ENCODE measurements at regions not wholly inside any gene's neighbourhood (a gene's known extent, or its start where the extent isn't known, plus 50 kb on each side); places are given as distances from the start of the nearest gene placed in this dataset.

- no peak for DNase-seq (ENCODE audit: low read depth in 4 of 4, low spot score in 3 of 4)
Observed at GRCh38 chr3:182244222-182244971, 532.7 kb downstream of the SOX2 start.

GRCh38 chr3:182245059-182245458 lies 533.3 kb downstream of the SOX2 start:
- DNase-seq (ENCODE audit: low read depth in 4 of 4, low spot score in 3 of 4), result no peak

- DNase-seq (ENCODE audit: low read depth in 4 of 4, low spot score in 3 of 4), result no peak
Observed at GRCh38 chr3:182246870-182247269, 535.1 kb downstream of the SOX2 start.

GRCh38 chr3:182248349-182248880 lies 536.7 kb downstream of the SOX2 start:
- no peak for DNase-seq (ENCODE audit: low read depth in 4 of 4, low spot score in 3 of 4)

GRCh38 chr3:182252802-182253201 lies 540.5 kb upstream of the ATP11B start:
- DNase-seq (ENCODE audit: low read depth in 4 of 4, low spot score in 3 of 4), result no peak

GRCh38 chr3:182255158-182255557 lies 538.1 kb upstream of the ATP11B start:
- DNase-seq (ENCODE audit: low read depth in 4 of 4, low spot score in 3 of 4), result no peak

GRCh38 chr3:182257361-182257760 lies 535.9 kb upstream of the ATP11B start:
- no peak for DNase-seq (ENCODE audit: low read depth in 4 of 4, low spot score in 3 of 4)

- no peak for DNase-seq (ENCODE audit: low read depth in 4 of 4, low spot score in 3 of 4)
Observed at GRCh38 chr3:182258538-182259177, 534.6 kb upstream of the ATP11B start.

GRCh38 chr3:182259579-182259978 lies 533.7 kb upstream of the ATP11B start:
- no peak for DNase-seq (ENCODE audit: low read depth in 4 of 4, low spot score in 3 of 4)

GRCh38 chr3:182261041-182261440 lies 532.3 kb upstream of the ATP11B start:
- no peak for DNase-seq (ENCODE audit: low read depth in 4 of 4, low spot score in 3 of 4)

GRCh38 chr3:182268711-182269110 lies 524.6 kb upstream of the ATP11B start:
- DNase-seq (ENCODE audit: low read depth in 4 of 4, low spot score in 3 of 4), result no peak

- DNase-seq (ENCODE audit: low read depth in 4 of 4, low spot score in 3 of 4), result no peak
Observed at GRCh38 chr3:182276512-182276911, 516.8 kb upstream of the ATP11B start.

GRCh38 chr3:182284793-182285192 lies 508.5 kb upstream of the ATP11B start:
- DNase-seq (ENCODE audit: low read depth in 4 of 4, low spot score in 3 of 4), result no peak

- no peak for DNase-seq (ENCODE audit: low read depth in 4 of 4, low spot score in 3 of 4)
Observed at GRCh38 chr3:182292591-182292990, 500.7 kb upstream of the ATP11B start.

GRCh38 chr3:182294256-182294655 lies 499.0 kb upstream of the ATP11B start:
- DNase-seq (ENCODE audit: low read depth in 4 of 4, low spot score in 3 of 4), result no peak

GRCh38 chr3:182294696-182295095 lies 498.6 kb upstream of the ATP11B start:
- no peak for DNase-seq (ENCODE audit: low read depth in 4 of 4, low spot score in 3 of 4)

- no peak for DNase-seq (ENCODE audit: low read depth in 4 of 4, low spot score in 3 of 4)
Observed at GRCh38 chr3:182300266-182300665, 493.0 kb upstream of the ATP11B start.

GRCh38 chr3:182303169-182303568 lies 490.1 kb upstream of the ATP11B start:
- DNase-seq (ENCODE audit: low read depth in 4 of 4, low spot score in 3 of 4), result no peak

GRCh38 chr3:182305881-182306665 lies 487.2 kb upstream of the ATP11B start:
- DNase-seq (ENCODE audit: low read depth in 4 of 4, low spot score in 3 of 4), result no peak

- no peak for DNase-seq (ENCODE audit: low read depth in 4 of 4, low spot score in 3 of 4)
Observed at GRCh38 chr3:182308328-182308727, 485.0 kb upstream of the ATP11B start.

- DNase-seq (ENCODE audit: low read depth in 4 of 4, low spot score in 3 of 4), result no peak
Observed at GRCh38 chr3:182309120-182309519, 484.2 kb upstream of the ATP11B start.

Measured in right renal pelvis (tissue), 4 donors.